ENCODE measurements at regions not wholly inside any gene's neighbourhood (a gene's known extent, or its start where the extent isn't known, plus 50 kb on each side); places are given as distances from the start of the nearest gene placed in this dataset.
"Not testable (repeated sequence)": the region's sequence is repeated elsewhere in the genome, so short reads cannot be mapped to it uniquely, and the experiment has no call there.

DNA sequence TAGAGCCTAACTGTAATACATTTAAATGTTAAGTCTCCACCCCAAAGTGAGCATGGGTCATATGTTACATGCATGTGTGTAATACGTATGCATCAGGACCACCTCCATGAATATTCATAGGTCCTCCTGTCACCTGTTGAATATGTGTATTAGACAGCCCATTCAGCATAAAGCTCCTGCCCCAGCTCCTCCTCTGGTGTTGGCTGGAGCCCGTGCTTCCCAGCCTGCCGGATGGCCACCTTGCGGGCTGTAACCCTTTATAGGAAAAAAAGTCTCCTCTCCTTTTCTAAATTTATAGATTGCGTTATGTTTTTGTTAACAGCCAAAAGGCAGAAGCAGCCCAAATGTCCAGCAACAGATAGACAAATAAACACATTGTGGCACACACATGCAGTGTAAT is 299.5 kb downstream of the MED10 start:
- peaks cover 0 to 3% of the 10 kb centered on the region in 2 donors for H3K27me3 ChIP-seq (ENCODE audit: control insufficient read depth in 1 of 2, insufficient read depth in 2 of 2, low read length in 2 of 2)
- no peak overlapping the region for H3K9ac ChIP-seq (ENCODE audit: low read length in 2 of 2)
- H3K36me3 ChIP-seq (ENCODE audit: control insufficient read depth in 2 of 2, insufficient read depth in 2 of 2, low read length in 2 of 2), result no peaks in the 10 kb centered on the region
- no peak overlapping the region for H3K27ac ChIP-seq (ENCODE audit: low read length)
- no peak overlapping the region for H3K4me3 ChIP-seq (ENCODE audit: low read length in 2 of 2)
- no peaks in the 10 kb centered on the region for H3K9me3 ChIP-seq (ENCODE audit: control insufficient read depth in 2 of 2, low read length in 2 of 2)
- H3K4me1 ChIP-seq (ENCODE audit: control insufficient read depth, insufficient read depth, low read length), result no peaks in the 10 kb centered on the region

DNA sequence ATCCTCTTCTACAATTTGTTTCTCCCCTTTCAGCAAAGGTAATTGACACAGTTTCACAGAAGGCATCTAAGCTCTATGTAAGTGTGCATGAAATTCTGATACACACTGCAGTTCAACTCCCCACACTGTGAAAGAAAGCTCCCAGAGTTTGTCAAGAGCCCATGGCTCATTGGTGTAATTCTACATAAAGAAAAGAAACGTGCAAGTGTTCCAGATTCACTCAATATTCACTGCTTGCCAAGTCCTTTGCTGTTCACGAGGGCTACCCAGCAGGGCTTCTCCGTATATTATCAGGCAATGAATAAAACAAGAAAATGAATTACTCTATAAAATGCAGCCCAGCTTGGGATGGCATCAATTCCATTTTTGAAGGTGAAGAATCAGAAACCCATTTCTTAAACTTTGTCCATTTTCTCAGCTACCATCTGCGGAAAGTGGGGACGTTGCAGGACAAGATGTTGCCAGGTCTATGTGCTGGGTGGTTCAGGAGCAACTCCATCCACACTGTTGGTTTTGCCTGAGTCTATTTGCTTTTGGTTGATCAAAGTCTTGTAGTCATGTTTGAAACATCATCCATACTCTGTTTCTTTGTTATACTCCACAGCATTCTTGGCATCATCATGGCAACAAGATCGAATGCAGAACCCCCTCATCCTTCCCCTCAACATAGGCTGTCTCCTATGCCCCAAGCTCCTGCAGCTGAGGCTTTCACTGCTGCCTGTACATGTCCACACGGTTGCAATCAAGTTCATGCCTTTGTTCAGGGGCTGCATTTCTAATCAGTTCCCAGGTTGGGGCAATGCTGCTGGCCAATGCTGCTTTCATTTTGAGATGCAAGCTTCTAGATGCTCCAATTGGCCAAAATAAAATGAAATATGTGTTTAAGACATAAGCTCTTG is 301.8 kb downstream of the MED10 start:
- Histone ChIP-seq H3K4me3 (ENCODE audit: low read length in 2 of 2) (no peak overlapping the region), H3K9me3 (ENCODE audit: control insufficient read depth in 2 of 2, low read length in 2 of 2) (no peaks in the 10 kb centered on the region), H3K4me1 (ENCODE audit: control insufficient read depth, insufficient read depth, low read length) (no peaks in the 10 kb centered on the region), H3K36me3 (ENCODE audit: control insufficient read depth in 2 of 2, insufficient read depth in 2 of 2, low read length in 2 of 2) (no peaks in the 10 kb centered on the region), H3K27ac (ENCODE audit: low read length) (no peak overlapping the region), H3K27me3 (ENCODE audit: control insufficient read depth in 1 of 2, insufficient read depth in 2 of 2, low read length in 2 of 2) (peaks cover 0 to 3% of the 10 kb centered on the region in 2 donors), H3K9ac (ENCODE audit: low read length in 2 of 2) (no peak overlapping the region)

DNA sequence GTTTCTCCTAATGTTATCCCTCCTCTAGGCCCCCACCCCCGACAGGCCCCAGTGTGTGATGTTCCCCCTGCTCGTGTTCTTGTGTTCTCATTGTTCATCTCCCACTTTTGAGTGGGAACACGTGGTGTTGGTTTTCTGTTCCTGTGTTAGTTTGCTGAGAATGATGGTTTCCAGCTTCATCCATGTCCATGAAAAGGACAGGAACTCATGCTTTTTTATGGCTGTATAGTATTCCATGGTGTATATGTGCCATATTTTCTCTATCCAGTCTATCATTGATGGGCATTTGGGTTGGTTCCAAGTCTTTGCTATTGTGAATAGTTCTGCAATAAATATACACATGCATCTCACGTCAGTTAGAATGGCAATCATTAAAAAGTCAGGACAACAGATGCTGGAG is 305.9 kb downstream of the MED10 start:
- not testable (repeated sequence) for H3K27ac ChIP-seq (ENCODE audit: low read length); H3K9ac ChIP-seq (ENCODE audit: low read length in 2 of 2); H3K27me3 ChIP-seq (ENCODE audit: control insufficient read depth in 1 of 2, insufficient read depth in 2 of 2, low read length in 2 of 2); H3K4me3 ChIP-seq (ENCODE audit: low read length in 2 of 2); H3K9me3 ChIP-seq (ENCODE audit: control insufficient read depth in 2 of 2, low read length in 2 of 2); H3K4me1 ChIP-seq (ENCODE audit: control insufficient read depth, insufficient read depth, low read length); H3K36me3 ChIP-seq (ENCODE audit: control insufficient read depth in 2 of 2, insufficient read depth in 2 of 2, low read length in 2 of 2)

DNA sequence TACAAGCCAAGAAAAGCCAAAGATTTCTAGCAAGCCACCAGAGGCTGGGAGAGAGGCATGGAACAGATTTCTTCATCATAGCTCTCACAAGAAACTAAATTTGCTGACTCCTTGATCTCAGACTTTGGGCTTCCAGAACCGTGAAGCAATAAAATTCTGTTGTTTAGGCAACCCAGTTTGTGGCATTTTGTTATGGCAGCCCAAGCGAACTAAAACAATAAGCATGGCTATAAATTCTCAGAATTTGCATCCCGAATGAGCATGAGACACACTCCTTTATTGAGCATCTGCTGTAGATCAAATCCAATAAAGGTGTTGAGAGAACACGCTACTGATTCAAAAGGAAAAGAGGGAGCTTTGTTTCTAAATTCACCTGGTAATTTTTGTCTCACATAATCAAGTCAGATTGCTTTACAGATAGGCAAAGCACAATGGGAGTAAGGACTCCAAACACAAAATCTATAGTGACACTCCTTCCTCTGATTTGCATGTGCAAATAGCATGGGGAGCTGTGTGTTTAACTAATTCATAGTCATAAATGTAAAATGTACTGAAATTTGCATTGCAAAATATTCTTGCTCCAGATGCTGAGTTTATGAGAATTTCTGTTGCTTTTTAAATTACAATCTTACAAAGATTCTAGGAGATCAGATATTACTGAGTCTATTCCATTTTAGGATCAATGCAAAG is 308.7 kb downstream of the MED10 start:
- H3K9ac ChIP-seq (ENCODE audit: low read length in 2 of 2), result no peak overlapping the region
- no peaks in the 10 kb centered on the region for H3K36me3 ChIP-seq (ENCODE audit: control insufficient read depth in 2 of 2, insufficient read depth in 2 of 2, low read length in 2 of 2)

DNA sequence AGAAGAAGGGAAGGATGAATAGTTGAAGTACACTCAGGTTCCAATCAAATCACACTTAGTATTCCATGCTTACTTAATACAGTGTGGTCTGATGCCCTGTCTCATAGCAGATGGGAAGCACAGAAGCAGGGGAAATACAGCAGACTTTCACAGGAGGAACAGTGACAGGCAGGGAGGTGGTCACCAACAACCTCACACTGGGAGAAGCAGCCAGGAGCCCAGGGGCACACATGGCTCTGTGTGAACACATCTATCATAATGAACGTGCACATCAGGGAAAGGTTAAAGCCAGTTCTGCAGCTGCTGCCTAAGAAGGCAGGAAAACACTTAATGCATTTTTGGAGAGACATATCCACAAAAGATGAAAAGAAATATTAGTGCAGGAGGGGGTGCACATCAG is 312.3 kb downstream of the MED10 start:
- H3K9me3 ChIP-seq (ENCODE audit: control insufficient read depth in 2 of 2, low read length in 2 of 2), result no peaks in the 10 kb centered on the region
- H3K36me3 ChIP-seq (ENCODE audit: control insufficient read depth in 2 of 2, insufficient read depth in 2 of 2, low read length in 2 of 2), result no peaks in the 10 kb centered on the region
- no peak overlapping the region for H3K9ac ChIP-seq (ENCODE audit: low read length in 2 of 2)
- no peaks in the 10 kb centered on the region for H3K4me1 ChIP-seq (ENCODE audit: control insufficient read depth, insufficient read depth, low read length)
- no peak overlapping the region for H3K27ac ChIP-seq (ENCODE audit: low read length)
- H3K4me3 ChIP-seq (ENCODE audit: low read length in 2 of 2), result no peak overlapping the region
- no peaks in the 10 kb centered on the region for H3K27me3 ChIP-seq (ENCODE audit: control insufficient read depth in 1 of 2, insufficient read depth in 2 of 2, low read length in 2 of 2)

More for the DNA sequence above, 308.7 kb downstream of the MED10 start:
- no peak overlapping the region for H3K27ac ChIP-seq (ENCODE audit: low read length)
- no peak overlapping the region for H3K4me3 ChIP-seq (ENCODE audit: low read length in 2 of 2)
- H3K27me3 ChIP-seq (ENCODE audit: control insufficient read depth in 1 of 2, insufficient read depth in 2 of 2, low read length in 2 of 2), result no peaks in the 10 kb centered on the region
- H3K4me1 ChIP-seq (ENCODE audit: control insufficient read depth, insufficient read depth, low read length), result no peaks in the 10 kb centered on the region
- no peaks in the 10 kb centered on the region for H3K9me3 ChIP-seq (ENCODE audit: control insufficient read depth in 2 of 2, low read length in 2 of 2)

DNA sequence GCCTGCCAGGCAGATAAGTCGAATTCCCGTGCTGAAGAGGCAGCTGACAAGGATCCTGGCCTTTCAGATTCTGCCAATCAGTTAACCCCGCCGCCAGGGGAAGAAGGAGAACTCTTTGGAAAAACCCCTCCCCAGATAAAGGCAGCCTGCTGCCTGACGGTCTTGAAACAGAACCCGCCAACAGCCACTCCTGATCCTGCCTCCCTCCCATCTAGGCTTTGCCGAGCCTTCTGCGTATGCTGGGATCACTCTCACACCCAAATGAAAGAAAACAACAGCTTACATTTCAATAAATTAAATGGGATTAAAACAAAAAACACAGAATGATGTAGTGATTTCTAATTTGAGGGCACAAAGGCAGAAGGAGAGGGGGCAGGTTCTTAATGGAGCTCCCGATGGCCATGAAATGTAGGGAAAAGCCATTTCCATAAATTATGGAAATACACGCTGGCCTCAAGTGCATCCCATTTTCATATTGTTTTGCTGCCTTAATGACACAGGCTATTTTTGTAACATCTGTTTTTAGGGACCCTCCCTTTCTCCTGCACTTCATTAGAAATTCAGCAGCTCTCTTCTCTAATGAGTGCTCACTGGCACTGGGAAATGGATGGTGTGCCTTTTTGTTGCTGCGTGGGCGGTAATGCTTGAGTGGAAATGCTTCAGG is 319.1 kb downstream of the MED10 start:
- Histone ChIP-seq H3K4me3 (ENCODE audit: low read length in 2 of 2) (no peak overlapping the region), H3K27ac (ENCODE audit: low read length) (no peak overlapping the region), H3K36me3 (ENCODE audit: control insufficient read depth in 2 of 2, insufficient read depth in 2 of 2, low read length in 2 of 2) (no peaks in the 10 kb centered on the region), H3K9ac (ENCODE audit: low read length in 2 of 2) (no peak overlapping the region), H3K4me1 (ENCODE audit: control insufficient read depth, insufficient read depth, low read length) (no peaks in the 10 kb centered on the region), H3K9me3 (ENCODE audit: control insufficient read depth in 2 of 2, low read length in 2 of 2) (peaks cover 0 to 3% of the 10 kb centered on the region in 2 donors), H3K27me3 (ENCODE audit: control insufficient read depth in 1 of 2, insufficient read depth in 2 of 2, low read length in 2 of 2) (peaks cover 0 to 6% of the 10 kb centered on the region in 2 donors)

DNA sequence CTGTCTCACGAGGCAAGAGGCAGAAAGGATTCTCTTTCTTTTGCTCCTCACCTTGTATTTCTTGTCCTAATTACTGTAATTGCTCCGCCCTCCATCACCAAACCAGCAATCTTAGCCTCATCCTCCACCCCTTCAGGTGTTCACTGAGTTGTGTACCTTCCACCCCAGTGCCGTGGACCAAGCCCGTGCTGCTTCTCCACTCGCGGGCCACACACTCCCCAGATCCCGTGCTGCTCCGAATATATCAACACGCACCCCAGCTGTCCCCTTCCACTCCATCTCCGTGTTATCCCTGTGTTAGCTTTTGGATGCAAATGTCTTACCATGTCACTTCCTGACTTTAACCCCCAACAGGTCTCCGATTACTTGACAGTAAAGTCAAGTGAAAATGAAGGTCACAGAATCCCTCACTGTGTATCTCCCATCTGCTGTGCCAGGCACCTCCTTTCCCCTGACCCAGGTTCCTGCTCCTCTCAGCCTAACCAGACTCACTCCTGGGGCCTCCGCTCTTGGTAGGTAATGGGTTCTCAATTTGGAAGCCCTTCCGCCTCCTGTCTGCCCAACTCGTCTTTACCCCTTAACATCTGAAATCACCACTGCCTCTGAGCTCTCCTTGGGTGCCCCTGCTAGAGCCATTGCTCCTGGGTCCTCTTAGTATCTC is 320.2 kb downstream of the MED10 start:
- H3K27ac ChIP-seq (ENCODE audit: low read length), result no peak overlapping the region
- H3K27me3 ChIP-seq (ENCODE audit: control insufficient read depth in 1 of 2, insufficient read depth in 2 of 2, low read length in 2 of 2), result peaks cover 0 to 6% of the 10 kb centered on the region in 2 donors
- H3K9ac ChIP-seq (ENCODE audit: low read length in 2 of 2), result no peak overlapping the region
- peaks cover 0 to 3% of the 10 kb centered on the region in 2 donors for H3K9me3 ChIP-seq (ENCODE audit: control insufficient read depth in 2 of 2, low read length in 2 of 2)
- H3K4me1 ChIP-seq (ENCODE audit: control insufficient read depth, insufficient read depth, low read length), result no peaks in the 10 kb centered on the region
- no peak overlapping the region for H3K4me3 ChIP-seq (ENCODE audit: low read length in 2 of 2)
- H3K36me3 ChIP-seq (ENCODE audit: control insufficient read depth in 2 of 2, insufficient read depth in 2 of 2, low read length in 2 of 2), result no peaks in the 10 kb centered on the region

DNA sequence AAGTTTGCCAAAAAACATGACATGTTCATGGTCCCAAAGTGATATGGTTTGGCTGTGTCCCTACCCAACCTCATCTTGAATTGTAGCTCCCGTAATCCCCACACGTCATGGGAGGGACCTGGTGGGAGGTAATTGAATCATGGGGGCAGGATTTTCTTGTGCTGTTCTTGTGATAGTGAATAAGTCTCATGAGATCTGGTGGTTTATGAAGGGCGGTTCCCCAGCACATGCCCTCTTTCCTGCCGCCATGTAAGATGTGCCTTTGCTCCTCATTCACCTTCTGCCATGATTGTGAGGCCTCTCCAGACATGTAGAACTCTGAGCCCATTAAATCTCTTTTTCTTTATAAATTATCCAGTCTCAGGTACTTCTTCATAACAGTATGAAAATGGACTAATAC is 322.1 kb downstream of the MED10 start:
- peaks cover 0 to 3% of the 10 kb centered on the region in 2 donors for H3K9me3 ChIP-seq (ENCODE audit: control insufficient read depth in 2 of 2, low read length in 2 of 2)
- no peaks in the 10 kb centered on the region for H3K4me1 ChIP-seq (ENCODE audit: control insufficient read depth, insufficient read depth, low read length)
- H3K9ac ChIP-seq (ENCODE audit: low read length in 2 of 2), result no peak overlapping the region
- H3K27me3 ChIP-seq (ENCODE audit: control insufficient read depth in 1 of 2, insufficient read depth in 2 of 2, low read length in 2 of 2), result peaks cover 0 to 6% of the 10 kb centered on the region in 2 donors
- no peak overlapping the region for H3K27ac ChIP-seq (ENCODE audit: low read length)
- no peaks in the 10 kb centered on the region for H3K36me3 ChIP-seq (ENCODE audit: control insufficient read depth in 2 of 2, insufficient read depth in 2 of 2, low read length in 2 of 2)
- H3K4me3 ChIP-seq (ENCODE audit: low read length in 2 of 2), result no peak overlapping the region

DNA sequence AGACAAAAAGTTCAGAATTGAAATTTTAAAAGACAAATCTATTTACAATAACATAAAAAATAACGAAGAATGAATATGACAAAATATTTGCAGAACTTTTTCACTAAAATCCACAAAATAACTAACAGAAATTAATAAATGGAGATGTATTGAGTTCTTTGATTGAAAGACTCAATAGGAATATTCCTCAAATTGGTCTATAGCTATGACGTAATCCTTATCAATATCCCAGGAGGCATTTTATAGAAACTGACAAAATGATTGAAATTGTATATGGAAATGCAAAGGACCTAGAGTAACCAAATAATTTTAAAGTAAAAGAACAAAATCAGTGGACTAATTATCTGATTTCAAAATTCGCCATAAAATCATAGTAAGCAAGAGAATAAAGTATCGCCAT is 328.7 kb downstream of the MED10 start:
- no peaks in the 10 kb centered on the region for H3K9me3 ChIP-seq (ENCODE audit: control insufficient read depth in 2 of 2, low read length in 2 of 2)
- no peak overlapping the region for H3K9ac ChIP-seq (ENCODE audit: low read length in 2 of 2)
- H3K27me3 ChIP-seq (ENCODE audit: control insufficient read depth in 1 of 2, insufficient read depth in 2 of 2, low read length in 2 of 2), result peaks cover 0 to 4% of the 10 kb centered on the region in 2 donors
- H3K4me1 ChIP-seq (ENCODE audit: control insufficient read depth, insufficient read depth, low read length), result no peaks in the 10 kb centered on the region
- no peaks in the 10 kb centered on the region for H3K36me3 ChIP-seq (ENCODE audit: control insufficient read depth in 2 of 2, insufficient read depth in 2 of 2, low read length in 2 of 2)
- no peak overlapping the region for H3K27ac ChIP-seq (ENCODE audit: low read length)
- no peak overlapping the region for H3K4me3 ChIP-seq (ENCODE audit: low read length in 2 of 2)

DNA sequence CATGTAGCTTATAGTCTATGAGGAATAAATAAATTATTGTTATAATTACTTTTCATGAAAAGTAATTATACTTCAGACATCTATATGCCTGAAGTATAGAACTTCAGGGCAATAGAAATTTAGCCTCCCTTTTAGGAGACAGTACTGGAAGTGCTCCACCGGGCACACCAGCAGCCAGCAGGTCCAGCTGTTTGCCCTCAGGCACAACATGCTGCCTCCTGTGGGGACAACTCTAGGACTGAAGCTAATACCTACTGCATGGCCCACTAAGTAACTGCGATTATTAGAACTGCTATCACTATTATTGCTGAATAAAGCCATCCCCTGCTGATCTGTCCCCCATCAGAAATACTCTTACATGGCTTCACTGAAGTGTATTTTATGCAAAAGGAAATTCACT is 329.6 kb downstream of the MED10 start:
- peaks cover 4% of the 10 kb centered on the region in 2 donors for H3K27me3 ChIP-seq (ENCODE audit: control insufficient read depth in 1 of 2, insufficient read depth in 2 of 2, low read length in 2 of 2)
- H3K4me1 ChIP-seq (ENCODE audit: control insufficient read depth, insufficient read depth, low read length), result no peaks in the 10 kb centered on the region
- H3K27ac ChIP-seq (ENCODE audit: low read length), result no peak overlapping the region
- no peak overlapping the region for H3K4me3 ChIP-seq (ENCODE audit: low read length in 2 of 2)
- H3K9ac ChIP-seq (ENCODE audit: low read length in 2 of 2), result no peak overlapping the region
- no peaks in the 10 kb centered on the region for H3K9me3 ChIP-seq (ENCODE audit: control insufficient read depth in 2 of 2, low read length in 2 of 2)
- no peaks in the 10 kb centered on the region for H3K36me3 ChIP-seq (ENCODE audit: control insufficient read depth in 2 of 2, insufficient read depth in 2 of 2, low read length in 2 of 2)

Data from stomach smooth muscle (tissue), 2 donors.